ENCODE measurements at regions not wholly inside any gene's neighbourhood (a gene's known extent, or its start where the extent isn't known, plus 50 kb on each side); places are given as distances from the start of the nearest gene placed in this dataset.

GRCh38 chr1:96074876-96075577, 646.6 kb upstream of the PTBP2 start:
- intact Hi-C loops (cut with DNase I, micrococcal nuclease), result no loop called here

GRCh38 chr1:96075704-96076455, 645.7 kb upstream of the PTBP2 start:
- H3K4me3 ChIP-seq, result no peak overlapping the region
- no peak for DNase-seq
- ATAC-seq, result no peak

More at GRCh38 chr1:96074876-96075577, 646.6 kb upstream of the PTBP2 start:
- H3K4me1 ChIP-seq (ENCODE audit: low read depth), result no peaks in the 10 kb centered on the region
- DNase-seq (no peak), ATAC-seq (no peak)
- no peaks in the 10 kb centered on the region for H3K36me3 ChIP-seq (ENCODE audit: low read depth)
- no peak overlapping the region for H3K4me3 ChIP-seq
- TF ChIP-seq, protein P1, sequence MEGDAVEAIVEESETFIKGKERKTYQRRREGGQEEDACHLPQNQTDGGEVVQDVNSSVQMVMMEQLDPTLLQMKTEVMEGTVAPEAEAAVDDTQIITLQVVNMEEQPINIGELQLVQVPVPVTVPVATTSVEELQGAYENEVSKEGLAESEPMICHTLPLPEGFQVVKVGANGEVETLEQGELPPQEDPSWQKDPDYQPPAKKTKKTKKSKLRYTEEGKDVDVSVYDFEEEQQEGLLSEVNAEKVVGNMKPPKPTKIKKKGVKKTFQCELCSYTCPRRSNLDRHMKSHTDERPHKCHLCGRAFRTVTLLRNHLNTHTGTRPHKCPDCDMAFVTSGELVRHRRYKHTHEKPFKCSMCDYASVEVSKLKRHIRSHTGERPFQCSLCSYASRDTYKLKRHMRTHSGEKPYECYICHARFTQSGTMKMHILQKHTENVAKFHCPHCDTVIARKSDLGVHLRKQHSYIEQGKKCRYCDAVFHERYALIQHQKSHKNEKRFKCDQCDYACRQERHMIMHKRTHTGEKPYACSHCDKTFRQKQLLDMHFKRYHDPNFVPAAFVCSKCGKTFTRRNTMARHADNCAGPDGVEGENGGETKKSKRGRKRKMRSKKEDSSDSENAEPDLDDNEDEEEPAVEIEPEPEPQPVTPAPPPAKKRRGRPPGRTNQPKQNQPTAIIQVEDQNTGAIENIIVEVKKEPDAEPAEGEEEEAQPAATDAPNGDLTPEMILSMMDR (IDR thresholded peaks at IDR 0.05), result no peak
- H3K9me3 ChIP-seq, result no peaks in the 10 kb centered on the region

GRCh38 chr1:96076589-96076988, 645.0 kb upstream of the PTBP2 start:
- H3K4me3 ChIP-seq, result no peak overlapping the region
- DNase-seq, result no peak
- no peaks in the 10 kb centered on the region for H3K4me1 ChIP-seq (ENCODE audit: low read depth)
- no peak for ATAC-seq
- no peaks in the 10 kb centered on the region for H3K9me3 ChIP-seq
- TF ChIP-seq, protein P1 (IDR thresholded peaks at IDR 0.05), result no peak
- H3K36me3 ChIP-seq (ENCODE audit: low read depth), result no peaks in the 10 kb centered on the region
- intact Hi-C loops (cut with DNase I, micrococcal nuclease), result no loop called here

More at GRCh38 chr1:96075704-96076455, 645.7 kb upstream of the PTBP2 start:
- TF ChIP-seq, protein P1 (IDR thresholded peaks at IDR 0.05), result no peak
- H3K9me3 ChIP-seq, result no peaks in the 10 kb centered on the region
- intact Hi-C loops (cut with DNase I, micrococcal nuclease), result no loop called here
- H3K4me1 ChIP-seq (ENCODE audit: low read depth), result no peaks in the 10 kb centered on the region
- no peaks in the 10 kb centered on the region for H3K36me3 ChIP-seq (ENCODE audit: low read depth)

DNA sequence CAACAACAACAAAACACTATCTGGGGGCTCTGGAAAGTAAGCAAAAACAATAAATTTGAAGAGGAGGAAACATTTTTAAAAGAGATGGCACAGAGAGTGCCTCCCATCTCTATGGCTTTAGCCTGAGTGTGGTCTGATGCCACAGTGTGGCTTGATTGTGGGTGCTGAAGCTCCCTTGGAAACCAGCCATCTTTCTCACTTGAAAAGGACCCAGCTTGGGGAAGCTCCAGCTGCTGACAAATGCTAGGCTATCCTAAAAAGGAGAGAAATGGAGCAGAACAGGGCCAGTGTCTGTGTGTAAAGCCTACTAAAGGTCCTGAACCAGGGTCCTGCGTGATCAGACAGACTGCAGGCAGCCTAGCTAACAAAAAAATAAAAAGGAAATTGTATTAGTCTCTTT, 642.0 kb upstream of the PTBP2 start:
- H3K36me3 ChIP-seq (ENCODE audit: low read depth), result no peaks in the 10 kb centered on the region
- ATAC-seq (no peak), DNase-seq (no peak)
- TF ChIP-seq, protein P1 (IDR thresholded peaks at IDR 0.05), result no peak
- H3K4me1 ChIP-seq (ENCODE audit: low read depth), result no peaks in the 10 kb centered on the region
- intact Hi-C loops (cut with DNase I, micrococcal nuclease), result no loop called here
- no peak overlapping the region for H3K4me3 ChIP-seq
- no peaks in the 10 kb centered on the region for H3K9me3 ChIP-seq

GRCh38 chr1:96080925-96081324, 640.7 kb upstream of the PTBP2 start:
- Histone ChIP-seq H3K4me3 (no peak overlapping the region), H3K4me1 (ENCODE audit: low read depth) (no peaks in the 10 kb centered on the region), H3K36me3 (ENCODE audit: low read depth) (no peaks in the 10 kb centered on the region), H3K9me3 (no peaks in the 10 kb centered on the region)
- intact Hi-C loops (cut with DNase I, micrococcal nuclease), result no loop called here
- DNase-seq (no peak), ATAC-seq (no peak)
- TF ChIP-seq, protein P1 (IDR thresholded peaks at IDR 0.05), result no peak

Measured in mucosa of descending colon (tissue), 3 donors.